IMR-90 (cell line): ENCODE measurements at regions not wholly inside any gene's neighbourhood (a gene's known extent, or its start where the extent isn't known, plus 50 kb on each side); places are given as distances from the start of the nearest gene placed in this dataset.

Experiments used
- ATAC-seq: fragments of 200-7000 bp; cut with Tn5 transposase; 2 replicates; pipeline ENCODE4 v1.9.1; 2020; ENCODE audit warnings: low read depth, mild to moderate bottlenecking, moderate library complexity
- BruUV-seq: library from RNA; stranded (reverse); fragments of 400-500 nt; replicated peaks from 2 replicates; lab custom pipeline; 2021; lab: Mats Ljungman, UMichigan
- CTCF ChIA-PET: fragments of 300-600 bp; formaldehyde crosslinking; extraction: SDS; loops from one replicate; lab custom pipeline; 2021; ENCODE audit warnings: antibody characterized with exemption; lab: Yijun Ruan, JAX
- POLR2A ChIA-PET: fragments of 300-600 bp; sonication (Branson Sonifier 250); formaldehyde crosslinking; loops from one replicate; lab custom pipeline; 2022; ENCODE audit warnings: antibody characterized with exemption; ENCODE audit not compliant: unreplicated experiment; lab: Charles Lee
- DNase-seq: peaks from one replicate; pipeline ENCODE4 v3.0.0; 2013
- H2AFZ ChIP-seq: replicated peaks from 2 replicates; pipeline ENCODE3; 2013; ENCODE audit warnings: low read length, mild to moderate bottlenecking; ENCODE audit not compliant: poor library complexity
- H2AK5ac ChIP-seq: 2 replicates; pipeline ENCODE4 v1.6.1; 2013; ENCODE audit warnings: low read depth, low read length, inconsistent platforms
- H2AK9ac ChIP-seq: replicated peaks from 2 replicates; pipeline ENCODE3; 2013; ENCODE audit warnings: mild to moderate bottlenecking, low read depth, low read length, moderate library complexity; ENCODE audit not compliant: poor library complexity
- H2BK120ac ChIP-seq: 2 replicates; pipeline ENCODE4 v1.6.1; 2013; ENCODE audit warnings: low read depth, low read length, inconsistent platforms
- H2BK15ac ChIP-seq: 3 replicates; pipeline ENCODE4 v1.6.1; 2013; ENCODE audit warnings: low read depth, low read length, inconsistent platforms
- H2BK20ac ChIP-seq: 2 replicates; pipeline ENCODE4 v1.6.1; 2013; ENCODE audit warnings: low read depth, mild to moderate bottlenecking, inconsistent platforms, low read length, moderate library complexity
- H2BK5ac ChIP-seq: 2 replicates; pipeline ENCODE4 v1.6.1; 2013; ENCODE audit warnings: mild to moderate bottlenecking, low read depth, low read length, inconsistent platforms; ENCODE audit not compliant: poor library complexity, severe bottlenecking
- H3K14ac ChIP-seq: replicated peaks from 2 replicates; pipeline ENCODE4 v1.6.1; 2013; ENCODE audit warnings: low read depth, low read length, inconsistent platforms
- H3K18ac ChIP-seq: 2 replicates; pipeline ENCODE4 v1.6.1; 2013; ENCODE audit warnings: low read depth, low read length, control low read depth
- H3K23ac ChIP-seq: 2 replicates; pipeline ENCODE4 v1.6.1; 2013; ENCODE audit warnings: low read depth, low read length, inconsistent platforms
- H3K27ac ChIP-seq: 2 replicates; pipeline ENCODE4 v1.5.1; 2013; ENCODE audit warnings: mild to moderate bottlenecking, control low read depth, low read length; ENCODE audit not compliant: insufficient read depth
- H3K27me3 ChIP-seq: 2 replicates; pipeline ENCODE4 v1.6.1; 2013; ENCODE audit warnings: low read length; ENCODE audit not compliant: control insufficient read depth, insufficient read depth
- H3K36me3 ChIP-seq: 2 replicates; pipeline ENCODE4 v1.6.1; 2013; ENCODE audit warnings: low read length, mixed read lengths; ENCODE audit not compliant: control insufficient read depth, insufficient read depth
- H3K4ac ChIP-seq: 2 replicates; pipeline ENCODE4 v1.6.1; 2013; ENCODE audit warnings: low read depth, low read length, inconsistent platforms
- H3K4me1 ChIP-seq: 2 replicates; pipeline ENCODE4 v1.6.1; 2013; ENCODE audit warnings: low read length, mixed read lengths; ENCODE audit not compliant: control insufficient read depth, insufficient read depth
- H3K4me2 ChIP-seq: 2 replicates; pipeline ENCODE4 v1.6.1; 2013; ENCODE audit warnings: low read depth, mild to moderate bottlenecking, control low read depth, low read length, moderate library complexity
- H3K4me3 ChIP-seq: 2 replicates; pipeline ENCODE4 v1.5.1; 2013; ENCODE audit warnings: low read depth, mild to moderate bottlenecking, control low read depth, low read length, moderate library complexity; ENCODE audit not compliant: insufficient read depth
- H3K56ac ChIP-seq: 2 replicates; pipeline ENCODE4 v1.6.1; 2013; ENCODE audit warnings: low read length, inconsistent platforms; ENCODE audit not compliant: insufficient read depth; ENCODE audit errors: extremely low read depth
- H3K79me1 ChIP-seq, 2 experiments: 2 replicates each; pipeline ENCODE4 v1.6.1; 2013; ENCODE audit warnings: low read length in 2 of 2, inconsistent platforms in 1 of 2, low read depth in 1 of 2
- H3K9ac ChIP-seq: 2 replicates; pipeline ENCODE4 v1.6.1; 2013; ENCODE audit warnings: low read depth, low read length, control low read depth
- H3K9me1 ChIP-seq: 2 replicates; pipeline ENCODE4 v1.6.1; 2013; ENCODE audit warnings: low read length, inconsistent platforms; ENCODE audit not compliant: insufficient read depth
- H3K9me3 ChIP-seq: 2 replicates; pipeline ENCODE4 v1.6.1; 2013; ENCODE audit warnings: low read length; ENCODE audit not compliant: control insufficient read depth, insufficient read depth
- H4K20me1 ChIP-seq: 2 replicates; pipeline ENCODE4 v1.6.1; 2013; ENCODE audit warnings: low read length, inconsistent platforms; ENCODE audit not compliant: insufficient read depth
- H4K5ac ChIP-seq: 2 replicates; pipeline ENCODE4 v1.6.1; 2013; ENCODE audit warnings: mild to moderate bottlenecking, low read depth, low read length, control low read depth
- H4K8ac ChIP-seq, 2 experiments: 2 replicates each; pipeline ENCODE4 v1.6.1; 2013; ENCODE audit warnings: low read depth in 2 of 2, low read length in 2 of 2, control low read depth in 1 of 2, inconsistent platforms in 1 of 2
- H4K91ac ChIP-seq: 2 replicates; pipeline ENCODE4 v1.6.1; 2013; ENCODE audit warnings: low read depth, low read length, inconsistent platforms; ENCODE audit not compliant: insufficient read depth
- BHLHE40 ChIP-seq: fragments of 150-350 bp; IDR thresholded peaks from 2 replicates; pipeline ENCODE4 v1.6.1; 2016; ENCODE audit warnings: mild to moderate bottlenecking, low read depth, low read length
- CEBPB ChIP-seq: IDR thresholded peaks from 2 replicates; pipeline ENCODE4 v1.6.1; 2012; ENCODE audit warnings: low read depth, low read length, improper control_type of control experiment
- FOS ChIP-seq: fragments of 150-350 bp; IDR thresholded peaks from 2 replicates; pipeline ENCODE4 v1.6.1; 2016; ENCODE audit warnings: low read depth, low read length
- RAD21 ChIP-seq: IDR thresholded peaks from 2 replicates; pipeline ENCODE4 v1.6.1; 2012; ENCODE audit warnings: low read length, improper control_type of control experiment
- WGBS, 2 experiments: methylation state at CpG; one replicate each; pipeline versions ENCODE4 v1.1.5 to v1.1.7; 2013; ENCODE audit warnings: missing lambda C conversion rate in 2 of 2; ENCODE audit not compliant: insufficient read length in 1 of 2; ENCODE audit errors: extremely low coverage in 2 of 2; 5-methylcytosine and 5-hydroxymethylcytosine counted together
- dilution Hi-C: fragments of 300-500 bp; cut with HindIII; formaldehyde crosslinking; loops from one replicate; pipeline ENCODE4 v1.14.3; 2018; ENCODE audit warnings: low sequenced_read_pairs; ENCODE audit not compliant: unreplicated experiment
- in situ Hi-C: fragments of 300-500 bp; cut with MboI; formaldehyde crosslinking; loops from 3 replicates; pipeline ENCODE4 v1.14.3; 2019; ENCODE audit warnings: low sequenced_read_pairs, inconsistent platforms, mixed read lengths
- intact Hi-C: fragments of 100-400 bp; cut with micrococcal nuclease; formaldehyde crosslinking; loops from 2 replicates; pipeline ENCODE4 v1.10.0; 2022

DNA sequence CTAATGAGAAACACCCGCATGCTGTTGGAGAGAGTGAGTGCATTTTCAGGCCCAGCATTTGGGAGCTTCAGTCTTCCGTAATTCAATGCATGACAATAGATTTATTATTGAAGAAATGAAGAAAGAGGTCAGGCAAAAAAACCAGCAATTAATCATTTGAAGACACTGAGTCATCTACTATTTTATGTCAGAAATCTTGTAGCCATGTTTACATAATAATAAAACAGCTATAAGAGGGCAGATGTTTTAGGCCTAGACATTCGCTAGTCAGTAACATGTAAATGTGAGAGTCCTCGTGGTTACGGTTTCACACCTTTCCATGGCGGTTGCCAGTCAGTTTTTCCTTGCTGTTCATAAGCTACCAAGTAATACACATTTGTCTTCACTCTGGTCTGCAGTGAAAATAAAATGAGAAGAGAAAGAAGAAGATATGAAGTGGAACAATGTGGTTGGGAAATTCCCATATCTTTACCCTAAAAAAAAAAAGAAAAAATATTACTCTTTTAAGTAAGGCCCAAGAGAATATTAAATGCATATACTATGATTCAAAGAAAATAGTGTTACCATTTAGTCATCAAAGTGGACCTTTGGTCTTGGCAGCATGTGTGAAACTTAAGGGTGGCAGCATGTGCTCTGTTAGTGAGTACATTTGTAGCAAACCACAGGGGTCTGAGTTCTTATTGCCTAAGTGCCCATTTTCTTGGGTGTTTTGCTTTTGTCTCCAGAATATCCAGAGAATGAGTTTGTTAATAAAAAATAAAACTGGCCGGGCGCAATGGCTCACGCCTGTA is 140.5 kb upstream of the TBL1XR1 start:
- peak overlapping the region in 1 of 2 experiments; percentile 72; a peak in 1 of 4 replicates for H4K8ac ChIP-seq
- no peak overlapping the region for H2AFZ ChIP-seq
- peak overlapping the region; percentile 48; the same call in 1 of the 2 replicates for H3K14ac ChIP-seq
- H3K4me3 ChIP-seq, result no peak overlapping the region
- no peak overlapping the region for H2BK120ac ChIP-seq
- H3K27ac ChIP-seq, result no peak overlapping the region
- peak overlapping the region; percentile 9; the same call in 1 of the 2 replicates for H3K23ac ChIP-seq
- H4K91ac ChIP-seq, result peak overlapping the region; percentile 26; the same call in 1 of the 2 replicates
- H4K20me1 ChIP-seq, result no peaks in the 10 kb centered on the region
- H3K4ac ChIP-seq, result peak overlapping the region; percentile 24; the same call in 1 of the 2 replicates
- no peaks in the 10 kb centered on the region for H3K79me1 ChIP-seq
- POLR2A ChIA-PET, result no interaction called here
- WGBS, 2 experiments, result 92% methylated on average over 4 of the region's 9 CpGs; no CpG with 5 or more reads in 1 of the 2 experiments
- TF ChIP-seq RAD21 (no peak), FOS (0 out of 2 replicates have a peak, but pooled peaks have one; percentile 12), BHLHE40 (peak; percentile 82), CEBPB (peak; percentile 51)
- H3K9me3 ChIP-seq, result no peaks in the 10 kb centered on the region
- H2AK9ac ChIP-seq, result no peak overlapping the region
- no peak overlapping the region for H3K56ac ChIP-seq
- H2BK5ac ChIP-seq, result peak overlapping the region; percentile 35
- 0 out of 3 replicates have a peak overlapping the region, but pooled peaks have one; percentile 59 for H2BK15ac ChIP-seq
- CTCF ChIA-PET, result interaction anchor here (0.5 kb wide), 1 partner anchor 48 kb away, joined by 3 read pairs; no protein-coding TSS in a partner anchor
- no peaks in the 10 kb centered on the region for H3K36me3 ChIP-seq
- no peak overlapping the region for H3K4me2 ChIP-seq
- in situ Hi-C loops, result no loop called here
- intact Hi-C loops, result no loop called here
- dilution Hi-C loops, result no loop called here
- peak overlapping the region; percentile 81; the same call in 1 of the 2 replicates for H3K18ac ChIP-seq
- H4K5ac ChIP-seq, result no peak overlapping the region
- no TSS peak for BruUV-seq
- ATAC-seq (peak; percentile 58), DNase-seq (peak; percentile 82)
- H3K9ac ChIP-seq, result no peak overlapping the region
- no peak overlapping the region for H2BK20ac ChIP-seq
- H2AK5ac ChIP-seq, result peak overlapping the region; percentile 74; the same call in 1 of the 2 replicates
- peaks cover 10% of the 10 kb centered on the region for H3K4me1 ChIP-seq
- no peaks in the 10 kb centered on the region for H3K27me3 ChIP-seq
- no peaks in the 10 kb centered on the region; the same call in 1 of the 2 replicates for H3K9me1 ChIP-seq
